H9 (cell line): ENCODE measurements at regions not wholly inside any gene's neighbourhood (a gene's known extent, or its start where the extent isn't known, plus 50 kb on each side); places are given as distances from the start of the nearest gene placed in this dataset.

Experiments
- DNase-seq: peaks from one replicate; pipeline ENCODE4 v3.0.0-alpha.2; 2017
- H2AFZ ChIP-seq: one replicate; pipeline ENCODE4 v1.6.1; 2013; ENCODE audit warnings: mild to moderate bottlenecking, low read length, control low read depth, moderate library complexity
- H2AK5ac ChIP-seq: 2 replicates; pipeline ENCODE4 v1.6.1; 2013; ENCODE audit warnings: low read length, control low read depth, mixed read lengths; ENCODE audit not compliant: insufficient read length
- H2BK120ac ChIP-seq: one replicate; pipeline ENCODE4 v1.6.1; 2013; ENCODE audit warnings: low read depth, mild to moderate bottlenecking, low read length, control low read depth, inconsistent platforms; ENCODE audit not compliant: poor library complexity, severe bottlenecking
- H2BK12ac ChIP-seq: 2 replicates; pipeline ENCODE4 v1.6.1; 2013; ENCODE audit warnings: low read length, control low read depth, mixed read lengths, low read depth; ENCODE audit not compliant: insufficient read length
- H2BK15ac ChIP-seq: 2 replicates; pipeline ENCODE4 v1.6.1; 2013; ENCODE audit warnings: low read depth, low read length, control low read depth
- H2BK20ac ChIP-seq: one replicate; pipeline ENCODE4 v1.6.1; 2013; ENCODE audit warnings: low read depth, mild to moderate bottlenecking, low read length, control low read depth, inconsistent platforms; ENCODE audit not compliant: poor library complexity, severe bottlenecking
- H2BK5ac ChIP-seq: 2 replicates; pipeline ENCODE4 v1.6.1; 2013; ENCODE audit warnings: low read length, control low read depth, mixed read lengths; ENCODE audit not compliant: insufficient read length
- H3K14ac ChIP-seq: 2 replicates; pipeline ENCODE4 v1.6.1; 2013; ENCODE audit warnings: low read length, control low read depth; ENCODE audit not compliant: insufficient read depth
- H3K18ac ChIP-seq: 2 replicates; pipeline ENCODE4 v1.6.1; 2013; ENCODE audit warnings: low read depth, mild to moderate bottlenecking, mixed read lengths, low read length, control low read depth; ENCODE audit not compliant: insufficient read length
- H3K23ac ChIP-seq: 2 replicates; pipeline ENCODE4 v1.6.1; 2013; ENCODE audit warnings: low read length, control low read depth, mixed read lengths, low read depth; ENCODE audit not compliant: insufficient read length
- H3K23me2 ChIP-seq: 2 replicates; pipeline ENCODE4 v1.6.1; 2013; ENCODE audit warnings: low read depth, mild to moderate bottlenecking, mixed read lengths, low read length, control low read depth; ENCODE audit not compliant: insufficient read length, poor library complexity, severe bottlenecking
- H3K27ac ChIP-seq: 2 replicates; pipeline ENCODE4 v1.5.1; 2013; ENCODE audit warnings: low read length, control low read depth, mixed read lengths, low read depth; ENCODE audit not compliant: insufficient read length
- H3K27me3 ChIP-seq: 2 replicates; pipeline ENCODE4 v1.6.1; 2013; ENCODE audit warnings: low read length, control low read depth, inconsistent platforms; ENCODE audit not compliant: insufficient read depth
- H3K4ac ChIP-seq: 2 replicates; pipeline ENCODE4 v1.6.1; 2013; ENCODE audit warnings: low read depth, mild to moderate bottlenecking, control low read depth, inconsistent platforms, low read length, moderate library complexity
- H3K4me1 ChIP-seq: 2 replicates; pipeline ENCODE4 v1.6.1; 2013; ENCODE audit warnings: low read length, control low read depth, inconsistent platforms; ENCODE audit not compliant: insufficient read depth
- H3K4me2 ChIP-seq: 2 replicates; pipeline ENCODE4 v1.6.1; 2013; ENCODE audit warnings: low read length, control low read depth, mixed read lengths; ENCODE audit not compliant: insufficient read length, insufficient read depth
- H3K56ac ChIP-seq: 2 replicates; pipeline ENCODE4 v1.6.1; 2013; ENCODE audit warnings: low read depth, mild to moderate bottlenecking, mixed read lengths, low read length, control low read depth; ENCODE audit not compliant: insufficient read length
- H3K79me1 ChIP-seq: 2 replicates; pipeline ENCODE4 v1.6.1; 2013; ENCODE audit warnings: low read depth, mild to moderate bottlenecking, moderate library complexity, low read length, control low read depth, inconsistent platforms; ENCODE audit not compliant: insufficient read depth, poor library complexity, severe bottlenecking
- H3K79me2 ChIP-seq: 2 replicates; pipeline ENCODE4 v1.6.1; 2013; ENCODE audit warnings: low read length, control low read depth, inconsistent platforms; ENCODE audit not compliant: insufficient read depth
- H3K9ac ChIP-seq: 2 replicates; pipeline ENCODE4 v1.6.1; 2013; ENCODE audit warnings: low read length, control low read depth, mixed read lengths; ENCODE audit not compliant: insufficient read length; ENCODE audit errors: extremely low read depth
- H3K9me3 ChIP-seq: one replicate; pipeline ENCODE4 v1.6.1; 2013; ENCODE audit warnings: low read depth, low read length, inconsistent platforms; ENCODE audit not compliant: control insufficient read depth
- H3T11ph ChIP-seq: one replicate; pipeline ENCODE4 v1.6.1; 2013; ENCODE audit warnings: mild to moderate bottlenecking, low read length, control low read depth, inconsistent platforms
- H4K20me1 ChIP-seq: one replicate; pipeline ENCODE4 v1.6.1; 2013; ENCODE audit not compliant: control insufficient read depth, insufficient read length, insufficient read depth
- H4K5ac ChIP-seq: 2 replicates; pipeline ENCODE4 v1.6.1; 2013; ENCODE audit warnings: low read depth, mild to moderate bottlenecking, mixed read lengths, low read length, control low read depth; ENCODE audit not compliant: insufficient read length
- H4K8ac ChIP-seq: replicated peaks from 2 replicates; pipeline ENCODE4 v1.6.1; 2013; ENCODE audit warnings: low read length, control low read depth, mixed read lengths, low read depth; ENCODE audit not compliant: insufficient read length
- H4K91ac ChIP-seq: 2 replicates; pipeline ENCODE4 v1.6.1; 2013; ENCODE audit warnings: low read depth, mild to moderate bottlenecking, moderate library complexity, mixed read lengths, low read length, control low read depth; ENCODE audit not compliant: insufficient read length
- H3K27ac Mint-ChIP-seq, 3 experiments: 2 replicates in 2 of 3; 3 replicates in 1 of 3; pipeline ENCODE4 v1.8.0; 2020 to 2021; ENCODE audit warnings: mixed read lengths in 3 of 3, mild to moderate bottlenecking in 1 of 3, moderate library complexity in 1 of 3
- H3K27me3 Mint-ChIP-seq: 2 replicates; pipeline ENCODE4 v1.8.0; 2021; ENCODE audit warnings: low read depth, mild to moderate bottlenecking, moderate library complexity, mixed read lengths
- H3K36me3 Mint-ChIP-seq, 3 experiments: 2 replicates in 2 of 3; 3 replicates in 1 of 3; pipeline ENCODE4 v1.8.0; 2020 to 2021; ENCODE audit warnings: low read depth in 3 of 3, mixed read lengths in 3 of 3; ENCODE audit not compliant: insufficient read depth in 1 of 3
- H3K4me1 Mint-ChIP-seq, 2 experiments: 2 replicates each; pipeline ENCODE4 v1.8.0; 2020; ENCODE audit warnings: mixed read lengths in 2 of 2
- H3K4me3 Mint-ChIP-seq, 2 experiments: 2 replicates in 1 of 2; 3 replicates in 1 of 2; pipeline ENCODE4 v1.8.0; 2020 to 2021; ENCODE audit warnings: mild to moderate bottlenecking in 2 of 2, mixed read lengths in 2 of 2, moderate library complexity in 1 of 2
- H3K9me3 Mint-ChIP-seq, 2 experiments: 2 replicates in 1 of 2; 3 replicates in 1 of 2; pipeline ENCODE4 v1.8.0; 2020; ENCODE audit warnings: mild to moderate bottlenecking in 2 of 2, mixed read lengths in 2 of 2, moderate library complexity in 1 of 2
- CTCF ChIP-seq: fragments of 200-600 bp; sonication (generic); conservative IDR thresholded peaks from 3 replicates; pipeline ENCODE4 v1.8.0; 2021; ENCODE audit warnings: antibody characterized with exemption, mild to moderate bottlenecking
- WGBS: extraction: QIAGEN DNeasy Blood & Tissue Kit; methylation state at CpG from one replicate; pipeline ENCODE4 v1.1.7; 2013; ENCODE audit warnings: missing lambda C conversion rate, low lambda C conversion rate, mixed read lengths; ENCODE audit not compliant: insufficient read length; ENCODE audit errors: extremely low coverage; 5-methylcytosine and 5-hydroxymethylcytosine counted together

- Histone ChIP-seq H2AK5ac (no peak overlapping the region), H4K8ac (no peak overlapping the region), H2AFZ (no peak overlapping the region), H3K27ac (no peak overlapping the region), H3K27me3 (no peaks in the 10 kb centered on the region), H3K18ac (no peak overlapping the region), H3K23ac (no peak overlapping the region), H3T11ph (no peak overlapping the region), H3K79me2 (no peaks in the 10 kb centered on the region), H3K56ac (no peak overlapping the region), H3K4ac (no peak overlapping the region), H3K4me1 (no peaks in the 10 kb centered on the region; the same call in 1 of the 2 replicates), H2BK5ac (no peak overlapping the region), H3K9me3 (no peaks in the 10 kb centered on the region), H3K9ac (no peak overlapping the region), H4K91ac (no peak overlapping the region), H2BK20ac (no peak overlapping the region), H2BK120ac (no peak overlapping the region), H2BK12ac (no peak overlapping the region), H3K14ac (no peak overlapping the region), H3K79me1 (no peaks in the 10 kb centered on the region), H3K23me2 (no peaks in the 10 kb centered on the region), H2BK15ac (no peak overlapping the region), H4K5ac (no peak overlapping the region), H4K20me1 (no peaks in the 10 kb centered on the region), H3K4me2 (no peak overlapping the region)
- Mint-ChIP-seq H3K36me3 (no peaks in the 10 kb centered on the region), H3K9me3 (no peaks in the 10 kb centered on the region), H3K27ac (peak overlapping the region in 1 of 3 experiments; percentile 19; a peak in 2 of 7 replicates), H3K4me3 (no peak overlapping the region), H3K27me3 (no peaks in the 10 kb centered on the region), H3K4me1 (peaks cover 10 to 19% of the 10 kb centered on the region in 2 experiments)
- no peak for DNase-seq
- TF ChIP-seq CTCF = no peak
- no CpG with 5 or more reads among the region's 3 CpGs for WGBS
Measured at GRCh38 chr18:41458376-41458775, 496.7 kb upstream of the PIK3C3 start.
